Progenitor cell of endocrine pancreas (in vitro differentiated cells): ENCODE measurements at regions not wholly inside any gene's neighbourhood (a gene's known extent, or its start where the extent isn't known, plus 50 kb on each side); places are given as distances from the start of the nearest gene placed in this dataset.

ENCODE experiments used
- DNase-seq: peaks from one replicate; pipeline ENCODE4 v3.0.0; 2021; ENCODE audit warnings: low spot score; ENCODE audit not compliant: unreplicated experiment
- H3K27ac Mint-ChIP-seq: 2 replicates; pipeline ENCODE4 v1.8.0; 2021; ENCODE audit warnings: mild to moderate bottlenecking, moderate library complexity, mixed read lengths
- H3K27me3 Mint-ChIP-seq: 2 replicates; pipeline ENCODE4 v1.8.0; 2021; ENCODE audit warnings: mixed read lengths
- H3K36me3 Mint-ChIP-seq: 2 replicates; pipeline ENCODE4 v1.8.0; 2022; ENCODE audit warnings: mixed read lengths; ENCODE audit not compliant: insufficient read depth
- H3K4me1 Mint-ChIP-seq: 2 replicates; pipeline ENCODE4 v1.8.0; 2021; ENCODE audit warnings: low read depth, mixed read lengths
- H3K4me3 Mint-ChIP-seq: 2 replicates; pipeline ENCODE4 v1.8.0; 2021; ENCODE audit warnings: low read depth, mild to moderate bottlenecking, moderate library complexity, mixed read lengths
- H3K9me3 Mint-ChIP-seq: 2 replicates; pipeline ENCODE4 v1.8.0; 2021; ENCODE audit warnings: low read depth, mixed read lengths
- TF ChIP-seq, protein P1 (sequence below): fragments of 200-600 bp; sonication (generic); IDR thresholded peaks from one replicate; pipeline ENCODE4 v1.5.0; 2021; ENCODE audit warnings: antibody characterized with exemption, mild to moderate bottlenecking; ENCODE audit not compliant: unreplicated experiment

DNA sequence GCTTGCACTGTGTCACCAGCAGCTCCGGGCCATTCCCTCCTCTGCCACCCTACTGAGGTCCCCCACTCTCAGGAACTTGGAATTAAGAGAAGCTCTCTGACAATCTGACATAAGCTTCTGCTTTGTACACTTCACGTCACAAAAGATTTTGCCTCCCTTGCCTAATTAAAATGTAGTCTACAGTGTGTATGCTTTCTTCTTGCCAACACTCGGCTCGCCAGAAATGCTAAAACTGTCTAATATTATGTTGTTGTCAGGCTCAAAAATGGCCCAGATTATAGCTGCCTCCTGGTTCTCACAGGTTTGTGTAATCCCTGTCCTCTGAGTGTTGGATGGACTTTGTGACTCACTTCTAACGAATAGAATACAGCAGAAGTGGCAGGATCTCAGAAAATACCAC lies 474.7 kb downstream of the MBD2 start:
- no peaks in the 10 kb centered on the region for H3K36me3 Mint-ChIP-seq
- TF ChIP-seq, protein P1, sequence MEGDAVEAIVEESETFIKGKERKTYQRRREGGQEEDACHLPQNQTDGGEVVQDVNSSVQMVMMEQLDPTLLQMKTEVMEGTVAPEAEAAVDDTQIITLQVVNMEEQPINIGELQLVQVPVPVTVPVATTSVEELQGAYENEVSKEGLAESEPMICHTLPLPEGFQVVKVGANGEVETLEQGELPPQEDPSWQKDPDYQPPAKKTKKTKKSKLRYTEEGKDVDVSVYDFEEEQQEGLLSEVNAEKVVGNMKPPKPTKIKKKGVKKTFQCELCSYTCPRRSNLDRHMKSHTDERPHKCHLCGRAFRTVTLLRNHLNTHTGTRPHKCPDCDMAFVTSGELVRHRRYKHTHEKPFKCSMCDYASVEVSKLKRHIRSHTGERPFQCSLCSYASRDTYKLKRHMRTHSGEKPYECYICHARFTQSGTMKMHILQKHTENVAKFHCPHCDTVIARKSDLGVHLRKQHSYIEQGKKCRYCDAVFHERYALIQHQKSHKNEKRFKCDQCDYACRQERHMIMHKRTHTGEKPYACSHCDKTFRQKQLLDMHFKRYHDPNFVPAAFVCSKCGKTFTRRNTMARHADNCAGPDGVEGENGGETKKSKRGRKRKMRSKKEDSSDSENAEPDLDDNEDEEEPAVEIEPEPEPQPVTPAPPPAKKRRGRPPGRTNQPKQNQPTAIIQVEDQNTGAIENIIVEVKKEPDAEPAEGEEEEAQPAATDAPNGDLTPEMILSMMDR = no peak
- H3K4me3 Mint-ChIP-seq = no peak overlapping the region
- H3K4me1 Mint-ChIP-seq = peaks cover 4% of the 10 kb centered on the region
- no peak for DNase-seq
- H3K27me3 Mint-ChIP-seq = no peaks in the 10 kb centered on the region
- H3K27ac Mint-ChIP-seq = no peak overlapping the region
- no peaks in the 10 kb centered on the region for H3K9me3 Mint-ChIP-seq

DNA sequence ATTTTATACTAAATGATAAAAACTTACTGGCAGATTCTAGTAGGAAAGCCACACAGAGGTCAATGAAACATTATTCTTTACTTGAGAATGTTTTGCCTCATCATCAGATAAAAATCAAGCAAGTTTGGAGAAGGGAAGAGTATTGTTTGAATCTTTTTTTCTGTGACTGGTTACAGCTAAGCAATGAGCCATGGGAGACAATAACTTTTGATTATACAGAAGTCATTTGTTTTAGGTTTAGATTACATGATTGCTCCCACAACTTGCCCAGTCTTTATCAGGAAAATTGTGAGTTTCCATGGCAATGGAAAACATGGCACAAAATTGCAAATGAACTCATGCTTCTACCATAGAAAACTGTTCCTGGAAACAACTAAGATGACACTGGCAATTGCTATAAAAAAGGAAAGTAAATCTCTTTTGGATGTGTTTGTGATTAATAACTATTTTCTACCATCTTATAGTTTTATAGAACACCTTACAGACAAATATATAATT lies 476.8 kb downstream of the MBD2 start:
- Mint-ChIP-seq H3K27ac (no peak overlapping the region), H3K4me3 (no peak overlapping the region), H3K27me3 (no peaks in the 10 kb centered on the region), H3K36me3 (no peaks in the 10 kb centered on the region), H3K9me3 (no peaks in the 10 kb centered on the region), H3K4me1 (peaks cover 3% of the 10 kb centered on the region)
- DNase-seq = no peak
- TF ChIP-seq, protein P1 = no peak

DNA sequence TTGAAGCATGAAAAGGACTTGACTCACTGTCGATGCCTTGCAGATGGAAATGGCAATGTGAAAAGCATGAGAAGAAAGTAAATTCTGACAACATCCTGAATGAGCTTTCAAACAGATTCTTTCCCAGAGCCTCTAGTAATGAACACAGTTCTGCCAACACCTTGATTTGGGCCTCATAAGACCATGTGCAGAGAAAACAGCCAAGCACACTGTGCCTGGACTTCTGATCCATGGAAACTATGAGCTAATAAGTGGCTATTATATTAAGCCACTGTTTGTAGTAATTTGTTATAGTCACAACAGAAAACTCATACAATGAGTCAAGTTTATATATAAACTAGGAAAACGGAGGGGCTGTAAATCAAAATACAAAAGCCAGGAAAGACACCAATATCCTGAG lies 477.3 kb downstream of the MBD2 start:
- Mint-ChIP-seq H3K36me3 (no peaks in the 10 kb centered on the region), H3K27me3 (no peaks in the 10 kb centered on the region), H3K4me3 (no peak overlapping the region), H3K4me1 (peaks cover 2% of the 10 kb centered on the region), H3K27ac (no peak overlapping the region), H3K9me3 (no peaks in the 10 kb centered on the region)
- DNase-seq = no peak
- TF ChIP-seq, protein P1 = no peak

DNA sequence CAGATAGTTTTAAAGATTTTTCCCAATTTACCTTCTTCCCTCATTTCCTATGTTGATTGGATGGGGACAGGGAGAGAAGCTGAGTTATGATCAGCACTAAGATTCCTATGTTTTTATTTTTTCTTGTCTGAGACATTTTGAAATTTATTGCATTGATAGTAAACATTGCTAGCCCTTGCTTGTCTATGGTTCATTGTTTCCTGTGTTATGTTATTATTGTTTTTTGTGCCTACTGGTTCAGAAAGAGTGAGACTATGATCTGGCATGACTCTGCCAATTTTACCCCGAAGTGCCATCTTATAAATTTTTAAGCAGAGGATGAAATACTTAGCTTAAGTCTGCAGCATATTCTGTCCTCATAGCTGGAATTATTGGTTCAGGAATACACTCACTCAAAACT lies 478.5 kb downstream of the MBD2 start:
- Mint-ChIP-seq H3K27me3 (no peaks in the 10 kb centered on the region), H3K36me3 (no peaks in the 10 kb centered on the region), H3K4me3 (no peak overlapping the region), H3K27ac (no peak overlapping the region), H3K4me1 (peaks cover 2% of the 10 kb centered on the region), H3K9me3 (no peaks in the 10 kb centered on the region)
- TF ChIP-seq, protein P1 = no peak
- no peak for DNase-seq

DNA sequence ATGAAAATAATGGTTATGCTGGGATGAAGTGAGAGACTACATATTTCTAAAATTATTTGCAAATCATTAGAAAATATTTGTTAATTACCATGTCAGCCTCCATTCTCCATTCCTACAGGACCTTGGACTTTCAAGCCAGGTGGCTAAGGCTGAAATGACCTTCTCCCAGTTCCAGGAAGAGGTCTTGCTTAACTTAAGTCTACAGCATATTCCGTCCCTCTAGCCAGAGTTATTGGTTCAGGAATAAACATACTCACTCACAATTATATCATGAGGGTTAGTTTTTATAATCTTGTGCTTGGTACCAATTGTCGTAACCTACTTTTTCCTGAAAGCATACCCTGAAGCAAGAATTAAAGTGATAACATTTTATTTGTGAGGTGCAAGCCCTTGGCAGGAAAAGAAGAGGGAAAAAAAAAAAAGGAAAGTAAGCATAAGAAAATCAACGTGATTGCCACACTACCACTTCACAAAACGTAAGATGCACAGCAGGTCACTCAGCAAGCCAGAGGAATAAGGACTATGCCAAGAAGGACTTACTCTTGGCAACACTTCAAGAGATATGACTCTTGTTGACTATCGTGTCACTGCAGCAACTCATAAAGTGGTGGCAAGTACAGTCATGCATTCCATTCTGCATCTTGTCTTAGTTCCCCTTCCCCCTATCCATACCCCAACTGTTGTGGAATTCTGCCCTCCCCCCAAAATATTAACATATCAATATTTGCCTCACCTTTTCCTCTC lies 479.1 kb downstream of the MBD2 start:
- H3K27me3 Mint-ChIP-seq = no peaks in the 10 kb centered on the region
- TF ChIP-seq, protein P1 = no peak

More for the DNA sequence above, 479.1 kb downstream of the MBD2 start:
- peaks cover 2% of the 10 kb centered on the region for H3K4me1 Mint-ChIP-seq
- no peaks in the 10 kb centered on the region for H3K36me3 Mint-ChIP-seq
- H3K4me3 Mint-ChIP-seq = no peak overlapping the region
- H3K9me3 Mint-ChIP-seq = no peaks in the 10 kb centered on the region
- DNase-seq = no peak
- no peak overlapping the region for H3K27ac Mint-ChIP-seq
